Neutrophil (primary cell): ENCODE measurements at regions not wholly inside any gene's neighbourhood (a gene's known extent, or its start where the extent isn't known, plus 50 kb on each side); places are given as distances from the start of the nearest gene placed in this dataset.

Experiments
- H3K27ac ChIP-seq: fragments of 200-600 bp; sonication (generic); 2 replicates; pipeline ENCODE4 v1.5.1; 2016; ENCODE audit warnings: mild to moderate bottlenecking, moderate library complexity
- H3K27me3 ChIP-seq: fragments of 200-600 bp; sonication (generic); 2 replicates; pipeline ENCODE4 v1.6.0; 2016; ENCODE audit warnings: mild to moderate bottlenecking
- H3K36me3 ChIP-seq: fragments of 200-600 bp; sonication (generic); 2 replicates; pipeline ENCODE4 v1.5.1; 2017
- H3K4me1 ChIP-seq, 2 experiments: fragments of 200-600 bp in 1 of 2; sonication (generic) in 1 of 2; 1 replicate in 1 of 2; 2 replicates in 1 of 2; pipeline versions ENCODE4 v1.5.1 to v1.6.1; 2013 to 2016; ENCODE audit warnings: low read depth in 1 of 2, low read length in 1 of 2, mild to moderate bottlenecking in 1 of 2, moderate library complexity in 1 of 2; ENCODE audit not compliant: control insufficient read depth in 1 of 2, insufficient read depth in 1 of 2
- H3K4me3 ChIP-seq, 2 experiments: fragments of 200-600 bp in 1 of 2; sonication (generic) in 1 of 2; 1 replicate in 1 of 2; 2 replicates in 1 of 2; pipeline ENCODE4 v1.5.1; 2013 to 2016; ENCODE audit warnings: low read depth in 1 of 2, low read length in 1 of 2, mild to moderate bottlenecking in 1 of 2, moderate library complexity in 1 of 2
- H3K9me3 ChIP-seq: fragments of 200-600 bp; sonication (generic); 2 replicates; pipeline ENCODE4 v1.5.1; 2016
- TF ChIP-seq, protein P1 (sequence below): fragments of 200-600 bp; sonication (generic); IDR thresholded peaks from 2 replicates; pipeline ENCODE4 v1.5.1; 2016; ENCODE audit warnings: antibody characterized with exemption

DNA sequence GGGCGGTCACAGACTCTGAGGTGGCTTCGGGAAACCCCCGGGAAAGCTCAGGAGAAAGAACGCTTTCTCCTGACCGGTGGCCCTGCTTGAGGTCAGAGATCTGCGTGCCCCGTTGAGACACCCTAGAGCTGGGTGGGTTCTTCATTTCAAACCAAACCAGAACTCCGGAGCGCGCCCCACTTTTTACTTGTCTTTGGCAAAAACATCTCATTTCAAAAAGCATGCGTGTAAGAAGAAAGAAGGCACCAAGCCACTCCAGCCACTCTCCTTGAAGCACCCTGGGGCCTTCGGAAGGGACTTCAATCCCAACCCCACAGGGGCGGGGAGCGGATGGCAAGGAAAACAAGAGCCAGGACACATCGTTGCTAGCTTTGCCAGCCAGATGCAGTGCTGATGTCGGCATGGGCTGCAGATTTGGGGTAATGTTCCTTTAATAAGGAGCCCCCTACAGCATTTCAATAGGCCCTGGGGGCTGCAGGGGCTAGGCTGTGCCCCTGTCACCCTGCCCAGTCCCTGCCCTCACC lies 171.7 kb downstream of the ERCC6L2 start:
- H3K9me3 ChIP-seq, result no peaks in the 10 kb centered on the region
- peaks cover 17% of the 10 kb centered on the region for H3K27me3 ChIP-seq
- H3K4me1 ChIP-seq, result no peaks in the 10 kb centered on the region
- TF ChIP-seq, protein P1, sequence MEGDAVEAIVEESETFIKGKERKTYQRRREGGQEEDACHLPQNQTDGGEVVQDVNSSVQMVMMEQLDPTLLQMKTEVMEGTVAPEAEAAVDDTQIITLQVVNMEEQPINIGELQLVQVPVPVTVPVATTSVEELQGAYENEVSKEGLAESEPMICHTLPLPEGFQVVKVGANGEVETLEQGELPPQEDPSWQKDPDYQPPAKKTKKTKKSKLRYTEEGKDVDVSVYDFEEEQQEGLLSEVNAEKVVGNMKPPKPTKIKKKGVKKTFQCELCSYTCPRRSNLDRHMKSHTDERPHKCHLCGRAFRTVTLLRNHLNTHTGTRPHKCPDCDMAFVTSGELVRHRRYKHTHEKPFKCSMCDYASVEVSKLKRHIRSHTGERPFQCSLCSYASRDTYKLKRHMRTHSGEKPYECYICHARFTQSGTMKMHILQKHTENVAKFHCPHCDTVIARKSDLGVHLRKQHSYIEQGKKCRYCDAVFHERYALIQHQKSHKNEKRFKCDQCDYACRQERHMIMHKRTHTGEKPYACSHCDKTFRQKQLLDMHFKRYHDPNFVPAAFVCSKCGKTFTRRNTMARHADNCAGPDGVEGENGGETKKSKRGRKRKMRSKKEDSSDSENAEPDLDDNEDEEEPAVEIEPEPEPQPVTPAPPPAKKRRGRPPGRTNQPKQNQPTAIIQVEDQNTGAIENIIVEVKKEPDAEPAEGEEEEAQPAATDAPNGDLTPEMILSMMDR, result no peak
- no peaks in the 10 kb centered on the region for H3K36me3 ChIP-seq
- no peak overlapping the region for H3K4me3 ChIP-seq
- H3K27ac ChIP-seq, result no peak overlapping the region

DNA sequence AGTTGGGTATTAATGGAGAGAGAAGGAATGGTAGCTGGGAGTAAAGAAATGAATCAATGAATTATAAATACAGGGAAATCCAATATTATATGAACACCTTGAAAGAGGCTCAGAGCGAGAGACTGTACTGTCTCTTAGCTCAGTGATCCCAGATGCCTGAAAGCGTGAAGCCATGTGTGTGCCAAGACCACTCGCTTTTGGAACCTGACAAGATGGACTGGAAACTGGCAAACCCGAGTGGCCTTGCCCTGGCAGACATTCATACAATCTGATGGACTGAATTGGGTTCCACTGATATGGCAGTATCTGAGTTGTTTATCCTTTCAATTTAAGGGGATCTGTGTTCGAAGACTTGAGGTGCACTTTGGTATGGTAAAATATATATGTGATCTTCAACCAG lies 170.3 kb downstream of the ERCC6L2 start:
- Histone ChIP-seq H3K27me3 (peaks cover 17% of the 10 kb centered on the region), H3K4me1 (no peaks in the 10 kb centered on the region), H3K9me3 (no peaks in the 10 kb centered on the region), H3K27ac (no peak overlapping the region), H3K36me3 (no peaks in the 10 kb centered on the region), H3K4me3 (no peak overlapping the region)
- TF ChIP-seq, protein P1, result no peak

DNA sequence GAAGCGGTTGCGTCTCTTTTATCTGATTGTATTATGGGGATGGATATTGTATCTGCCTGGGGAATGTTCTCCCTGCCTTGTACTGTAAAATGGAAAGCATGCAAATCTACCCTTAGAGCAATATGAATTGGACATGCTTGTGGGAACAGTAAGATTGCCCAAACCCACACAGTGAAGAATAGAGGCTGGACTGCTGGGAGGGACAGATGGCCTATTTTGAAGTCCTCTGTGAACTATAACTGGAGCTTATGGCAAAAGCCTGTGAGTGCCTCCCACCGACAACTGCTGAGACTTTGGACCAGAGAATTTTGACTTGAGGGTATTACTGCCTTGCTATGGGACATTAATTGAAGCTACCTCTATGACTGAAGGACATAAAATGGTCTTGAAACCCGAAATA lies 168.9 kb downstream of the ERCC6L2 start:
- no peak overlapping the region for H3K4me3 ChIP-seq
- no peaks in the 10 kb centered on the region for H3K9me3 ChIP-seq
- peaks cover 17% of the 10 kb centered on the region for H3K27me3 ChIP-seq
- H3K27ac ChIP-seq, result no peak overlapping the region
- no peaks in the 10 kb centered on the region for H3K4me1 ChIP-seq
- no peaks in the 10 kb centered on the region for H3K36me3 ChIP-seq
- TF ChIP-seq, protein P1, result no peak

DNA sequence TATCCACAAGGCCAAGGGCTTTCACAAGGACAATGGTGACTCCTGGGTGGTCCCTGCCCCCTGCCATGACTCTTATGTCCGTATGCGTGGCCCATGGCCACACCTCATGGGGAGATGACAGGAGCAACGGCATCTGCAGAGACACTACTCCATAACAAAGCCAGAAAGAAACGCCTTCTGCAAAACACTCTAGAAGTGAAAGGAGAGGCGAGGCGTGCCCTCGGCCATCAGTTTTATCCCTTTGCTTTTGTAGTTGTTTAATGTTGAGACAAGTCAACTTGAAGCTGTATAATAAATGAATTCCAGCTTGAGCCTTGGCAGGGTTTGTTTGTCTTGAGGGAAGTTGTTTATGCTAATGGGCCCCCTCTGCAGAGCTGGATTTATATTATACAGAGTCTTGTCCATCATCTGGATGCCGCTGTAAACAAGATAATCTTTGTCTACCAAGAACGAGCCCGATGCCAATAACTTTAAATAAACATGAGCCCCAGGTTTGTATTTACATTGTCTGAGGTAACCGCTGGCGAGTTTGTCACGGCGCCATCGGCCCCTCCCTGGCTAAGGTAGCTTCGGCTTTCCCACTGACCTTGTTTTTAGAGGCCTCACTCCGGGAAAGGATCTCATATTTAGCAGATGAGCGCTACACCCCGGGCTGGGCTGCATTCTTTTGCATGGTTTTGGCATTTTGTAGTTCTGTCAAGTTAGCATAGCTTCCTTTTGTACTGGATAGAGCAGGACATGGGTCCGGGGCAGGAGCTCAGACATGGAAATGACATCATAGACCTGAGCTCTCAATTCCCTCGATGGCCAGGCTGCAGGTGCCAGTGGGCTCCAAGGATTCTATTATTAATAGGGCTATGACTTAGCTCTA lies 165.3 kb downstream of the ERCC6L2 start:
- H3K9me3 ChIP-seq, result no peaks in the 10 kb centered on the region
- H3K27ac ChIP-seq, result no peak overlapping the region
- H3K36me3 ChIP-seq, result no peaks in the 10 kb centered on the region
- no peak overlapping the region for H3K4me3 ChIP-seq
- TF ChIP-seq, protein P1, result no peak
- H3K4me1 ChIP-seq, result no peaks in the 10 kb centered on the region
- H3K27me3 ChIP-seq, result no peaks in the 10 kb centered on the region

- Histone ChIP-seq H3K4me3 (no peak overlapping the region), H3K27me3 (no peaks in the 10 kb centered on the region), H3K36me3 (no peaks in the 10 kb centered on the region), H3K27ac (no peak overlapping the region), H3K4me1 (no peaks in the 10 kb centered on the region), H3K9me3 (no peaks in the 10 kb centered on the region)
- TF ChIP-seq, protein P1, result no peak
Measured at GRCh38 chr9:96038914-96039313, 163.4 kb downstream of the ERCC6L2 start.
